HG03103 (cell line): ENCODE measurements at regions not wholly inside any gene's neighbourhood (a gene's known extent, or its start where the extent isn't known, plus 50 kb on each side); places are given as distances from the start of the nearest gene placed in this dataset.

Experiments used
- ATAC-seq: cut with Tn5 transposase; IDR thresholded peaks from one replicate; pipeline ENCODE4 v1.9.1; 2021; ENCODE audit warnings: low read depth; ENCODE audit not compliant: unreplicated experiment

- ATAC-seq = no peak
Measured at GRCh38 chr1:184301227-184301626, 85.6 kb upstream of the C1orf21 start.

DNA sequence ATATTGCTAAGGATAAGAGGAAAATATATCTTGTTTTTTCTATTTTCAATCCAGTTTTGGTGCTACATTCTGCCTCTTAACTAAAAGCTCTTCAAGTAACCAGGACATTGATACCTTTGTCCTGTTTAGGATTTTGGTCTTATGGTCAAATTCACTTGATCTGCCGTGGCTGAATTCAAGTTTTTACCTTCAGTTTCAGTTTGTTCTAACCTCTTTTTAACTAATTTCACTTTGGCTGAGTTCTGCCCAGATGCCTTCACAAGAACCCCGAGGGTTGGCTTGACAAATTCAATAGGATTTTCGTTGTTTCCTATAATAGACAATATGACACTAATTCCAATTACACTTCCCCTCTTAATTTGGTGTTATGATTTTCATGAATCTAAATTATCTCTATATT lies 84.5 kb upstream of the C1orf21 start:
- ATAC-seq = no peak

GRCh38 chr1:184310157-184310819 lies 76.5 kb upstream of the C1orf21 start:
- ATAC-seq = no peak

GRCh38 chr1:184311580-184311979 lies 75.2 kb upstream of the C1orf21 start:
- no peak for ATAC-seq

GRCh38 chr1:184315254-184315653 lies 71.6 kb upstream of the C1orf21 start:
- no peak for ATAC-seq

DNA sequence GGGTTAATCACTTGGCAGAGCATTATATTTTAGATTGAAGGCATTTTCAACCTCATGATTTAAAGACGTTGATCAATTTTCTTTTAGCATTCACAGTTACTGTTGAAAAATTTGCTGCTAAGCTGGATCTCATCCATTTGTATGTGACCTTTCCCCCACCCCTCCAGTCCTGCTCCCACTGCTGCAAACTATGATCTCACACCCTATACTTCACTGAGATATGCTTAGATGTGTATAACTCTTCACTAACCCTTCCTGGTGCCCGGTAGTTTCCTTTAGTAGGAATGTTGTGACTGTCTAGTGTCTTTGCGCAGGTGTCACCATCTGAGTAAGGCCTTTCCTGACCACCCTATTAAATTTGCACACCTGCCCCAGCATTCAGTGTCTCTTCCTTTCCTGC lies 67.0 kb upstream of the C1orf21 start:
- no peak for ATAC-seq

GRCh38 chr1:184322253-184322652 lies 64.6 kb upstream of the C1orf21 start:
- ATAC-seq = no peak

DNA sequence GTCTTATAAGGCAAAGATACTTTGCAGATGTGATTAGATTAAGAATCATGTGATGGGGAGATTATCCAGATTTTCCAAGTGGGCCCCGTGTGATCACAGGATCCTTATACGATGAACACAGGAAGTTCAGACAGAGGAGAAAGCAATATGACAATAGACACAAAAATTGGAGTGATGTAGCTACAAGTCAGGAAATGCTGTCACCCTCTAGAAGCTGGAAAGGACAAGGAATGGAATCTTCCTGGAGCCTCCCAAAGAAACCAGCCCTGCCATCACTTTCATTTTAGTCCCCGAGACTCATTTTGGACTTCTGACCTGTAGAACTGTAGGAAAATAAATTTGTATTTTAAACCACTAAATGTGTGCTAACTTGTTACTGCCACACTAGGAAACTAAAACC lies 61.9 kb upstream of the C1orf21 start:
- no peak for ATAC-seq

GRCh38 chr1:184326278-184326677 lies 60.6 kb upstream of the C1orf21 start:
- ATAC-seq = no peak

- no peak for ATAC-seq
Measured at GRCh38 chr1:184329245-184329953, 57.4 kb upstream of the C1orf21 start.

GRCh38 chr1:184329962-184330868 lies 56.6 kb upstream of the C1orf21 start:
- no peak for ATAC-seq

DNA sequence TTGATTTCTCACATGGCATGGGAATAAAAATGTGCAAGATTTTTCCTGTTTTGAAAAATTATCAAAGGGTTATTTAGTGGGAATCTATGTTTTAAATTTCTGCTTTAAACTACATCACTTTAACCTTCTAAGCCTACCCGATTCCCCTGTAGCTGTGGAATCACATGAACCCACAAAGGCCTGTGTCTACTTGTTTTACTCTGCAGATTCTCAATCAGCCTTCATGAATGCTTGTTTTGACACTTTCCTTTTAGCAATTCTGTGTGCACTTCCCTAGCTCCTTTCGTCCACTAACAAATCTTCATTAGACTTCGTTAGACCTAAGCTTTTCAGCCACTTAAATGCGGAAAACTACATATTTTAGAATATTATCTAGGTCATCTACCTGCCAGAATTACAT lies 56.0 kb upstream of the C1orf21 start:
- no peak for ATAC-seq
